SK-MEL-5 (cell line): ENCODE measurements at regions not wholly inside any gene's neighbourhood (a gene's known extent, or its start where the extent isn't known, plus 50 kb on each side); places are given as distances from the start of the nearest gene placed in this dataset.

ENCODE experiments used
- small RNA-seq, 2 experiments: library from RNA; depleted of rRNA; stranded (forward); fragments of <200 nt; gene quantifications; one replicate each; pipeline ENCODE3, GENCODE V24; 2014

Small RNA genes in the stretch of these regions (small RNA-seq; reads per million reads assigned to genes)
- gene AC016925.1: 0 reads per million in 2 experiments
- gene AC016925.2: 0 reads per million in 2 experiments
- gene AL009048.1: 0 reads per million in 2 experiments
- 0 reads per million in 2 experiments for gene AL096861.1
- gene RNU6-382P: 0 reads per million in 2 experiments
